ENCODE measurements at regions not wholly inside any gene's neighbourhood (a gene's known extent, or its start where the extent isn't known, plus 50 kb on each side); places are given as distances from the start of the nearest gene placed in this dataset.

- TF ChIP-seq, protein P1, sequence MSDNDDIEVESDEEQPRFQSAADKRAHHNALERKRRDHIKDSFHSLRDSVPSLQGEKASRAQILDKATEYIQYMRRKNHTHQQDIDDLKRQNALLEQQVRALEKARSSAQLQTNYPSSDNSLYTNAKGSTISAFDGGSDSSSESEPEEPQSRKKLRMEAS (IDR thresholded peaks at IDR 0.05; ENCODE audit: low read depth, low read length) = no peak
- TF ChIP-seq MYC (IDR thresholded peaks at IDR 0.05; ENCODE audit: low read depth, low read length) = no peak
- TF ChIP-seq, protein P2, sequence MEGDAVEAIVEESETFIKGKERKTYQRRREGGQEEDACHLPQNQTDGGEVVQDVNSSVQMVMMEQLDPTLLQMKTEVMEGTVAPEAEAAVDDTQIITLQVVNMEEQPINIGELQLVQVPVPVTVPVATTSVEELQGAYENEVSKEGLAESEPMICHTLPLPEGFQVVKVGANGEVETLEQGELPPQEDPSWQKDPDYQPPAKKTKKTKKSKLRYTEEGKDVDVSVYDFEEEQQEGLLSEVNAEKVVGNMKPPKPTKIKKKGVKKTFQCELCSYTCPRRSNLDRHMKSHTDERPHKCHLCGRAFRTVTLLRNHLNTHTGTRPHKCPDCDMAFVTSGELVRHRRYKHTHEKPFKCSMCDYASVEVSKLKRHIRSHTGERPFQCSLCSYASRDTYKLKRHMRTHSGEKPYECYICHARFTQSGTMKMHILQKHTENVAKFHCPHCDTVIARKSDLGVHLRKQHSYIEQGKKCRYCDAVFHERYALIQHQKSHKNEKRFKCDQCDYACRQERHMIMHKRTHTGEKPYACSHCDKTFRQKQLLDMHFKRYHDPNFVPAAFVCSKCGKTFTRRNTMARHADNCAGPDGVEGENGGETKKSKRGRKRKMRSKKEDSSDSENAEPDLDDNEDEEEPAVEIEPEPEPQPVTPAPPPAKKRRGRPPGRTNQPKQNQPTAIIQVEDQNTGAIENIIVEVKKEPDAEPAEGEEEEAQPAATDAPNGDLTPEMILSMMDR (IDR thresholded peaks at IDR 0.05; ENCODE audit: low read depth, low read length) = no peak
- no peak for TF ChIP-seq POLR2A (IDR thresholded peaks at IDR 0.05; ENCODE audit: extremely low read depth, insufficient read length)
These were observed 110.4 kb upstream of the CPSF6 start for GRCh38 chr12:69129017-69129416.
